RWPE1 (cell line): ENCODE measurements at regions not wholly inside any gene's neighbourhood (a gene's known extent, or its start where the extent isn't known, plus 50 kb on each side); places are given as distances from the start of the nearest gene placed in this dataset.
"Not testable (repeated sequence)": the region's sequence is repeated elsewhere in the genome, so short reads cannot be mapped to it uniquely, and the experiment has no call there.

Source experiments
- CTCF ChIA-PET: fragments of 350-600 bp; sonication (Branson Sonifier 250); formaldehyde crosslinking; extraction: SDS; loops from one replicate; lab custom pipeline; 2021; lab: Yijun Ruan, JAX
- POLR2A ChIA-PET: fragments of 400-600 bp; formaldehyde crosslinking; extraction: SDS; loops from one replicate; lab custom pipeline; 2020; ENCODE audit warnings: antibody characterized with exemption; ENCODE audit not compliant: low non-redundant PET; lab: Yijun Ruan, JAX
- DNase-seq: peaks from one replicate; pipeline ENCODE4 v3.0.0; 2012; ENCODE audit warnings: low spot score
- H3K27ac ChIP-seq: fragments of 450-650 bp; 2 replicates; pipeline ENCODE4 v1.5.1; 2017
- TF ChIP-seq, protein P1 (sequence below): fragments of 450-650 bp; conservative IDR thresholded peaks from 2 replicates; pipeline ENCODE4 v1.5.1; 2017; ENCODE audit warnings: low read depth, mild to moderate bottlenecking

DNA sequence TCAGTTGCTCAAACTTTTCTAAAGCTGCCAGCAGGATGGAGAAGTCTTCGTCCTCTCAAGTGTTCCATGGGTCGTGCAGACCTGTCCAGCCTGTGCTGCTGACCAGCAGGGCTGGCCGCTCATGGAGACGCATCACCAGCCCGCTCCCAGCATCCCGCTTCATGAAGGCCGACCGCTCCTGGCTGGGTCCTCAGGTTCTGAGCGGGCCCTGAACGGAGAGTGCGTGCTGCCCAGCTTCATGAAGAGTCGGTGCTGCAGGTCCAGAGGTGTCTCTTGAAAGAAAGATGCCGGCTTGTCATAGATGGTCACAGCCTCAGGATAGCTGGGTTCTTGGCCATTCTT, 75.8 kb upstream of the KCNAB1 start:
- TF ChIP-seq, protein P1, sequence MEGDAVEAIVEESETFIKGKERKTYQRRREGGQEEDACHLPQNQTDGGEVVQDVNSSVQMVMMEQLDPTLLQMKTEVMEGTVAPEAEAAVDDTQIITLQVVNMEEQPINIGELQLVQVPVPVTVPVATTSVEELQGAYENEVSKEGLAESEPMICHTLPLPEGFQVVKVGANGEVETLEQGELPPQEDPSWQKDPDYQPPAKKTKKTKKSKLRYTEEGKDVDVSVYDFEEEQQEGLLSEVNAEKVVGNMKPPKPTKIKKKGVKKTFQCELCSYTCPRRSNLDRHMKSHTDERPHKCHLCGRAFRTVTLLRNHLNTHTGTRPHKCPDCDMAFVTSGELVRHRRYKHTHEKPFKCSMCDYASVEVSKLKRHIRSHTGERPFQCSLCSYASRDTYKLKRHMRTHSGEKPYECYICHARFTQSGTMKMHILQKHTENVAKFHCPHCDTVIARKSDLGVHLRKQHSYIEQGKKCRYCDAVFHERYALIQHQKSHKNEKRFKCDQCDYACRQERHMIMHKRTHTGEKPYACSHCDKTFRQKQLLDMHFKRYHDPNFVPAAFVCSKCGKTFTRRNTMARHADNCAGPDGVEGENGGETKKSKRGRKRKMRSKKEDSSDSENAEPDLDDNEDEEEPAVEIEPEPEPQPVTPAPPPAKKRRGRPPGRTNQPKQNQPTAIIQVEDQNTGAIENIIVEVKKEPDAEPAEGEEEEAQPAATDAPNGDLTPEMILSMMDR = no peak
- H3K27ac ChIP-seq = no peak overlapping the region
- CTCF ChIA-PET = interaction anchor here (0.6 to 1.2 kb wide), 2 partner anchors 8 to 186 kb away, joined by 3 to 5 read pairs; no protein-coding TSS in a partner anchor
- DNase-seq = no peak
- POLR2A ChIA-PET = no interaction called here

DNA sequence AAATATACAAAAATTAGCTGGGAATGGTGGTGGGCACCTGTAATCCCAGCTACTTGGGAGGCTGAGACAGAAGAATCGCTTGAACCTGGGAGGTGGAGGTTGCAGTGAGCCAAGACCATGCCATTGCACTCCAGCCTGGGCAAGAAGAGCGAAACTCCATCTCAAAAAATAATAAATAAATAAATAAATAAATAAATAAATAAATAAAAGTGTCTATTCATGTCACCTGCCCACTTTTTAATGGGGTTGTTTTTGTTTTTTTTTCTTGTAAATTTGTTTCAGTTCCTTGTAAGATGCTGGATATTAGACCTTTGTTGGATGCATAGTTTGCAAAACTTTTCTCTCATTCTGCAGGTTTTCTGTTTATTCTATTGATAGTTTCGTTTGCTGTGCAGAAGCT, 71.9 kb upstream of the KCNAB1 start:
- DNase-seq, H3K27ac ChIP-seq, CTCF ChIA-PET, POLR2A ChIA-PET: not testable (repeated sequence)

DNA sequence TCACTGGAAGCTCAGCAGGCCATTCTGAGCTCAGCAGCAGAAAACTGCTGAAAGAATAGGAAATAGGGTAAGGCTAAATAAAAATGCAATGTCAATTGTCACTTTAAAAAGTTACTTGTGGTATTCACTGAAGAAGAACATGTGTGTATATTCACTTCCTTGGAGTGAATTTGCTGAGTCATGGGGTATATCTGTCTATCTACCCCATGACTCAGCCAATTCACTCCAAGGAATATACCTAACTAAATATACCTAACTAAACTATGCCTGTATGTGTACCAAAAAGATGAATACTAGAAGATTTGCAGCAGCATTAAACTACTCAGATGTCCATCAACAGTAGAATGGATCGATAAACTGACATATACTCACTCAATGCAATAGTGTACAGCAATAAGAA, 69.5 kb upstream of the KCNAB1 start:
- ChIA-PET CTCF (interaction anchor here (0.6 kb wide), 1 partner anchor 10 kb away, joined by 3 read pairs; no protein-coding TSS in a partner anchor), POLR2A (no interaction called here)
- TF ChIP-seq, protein P1 = no peak
- no peak overlapping the region for H3K27ac ChIP-seq
- no peak for DNase-seq

DNA sequence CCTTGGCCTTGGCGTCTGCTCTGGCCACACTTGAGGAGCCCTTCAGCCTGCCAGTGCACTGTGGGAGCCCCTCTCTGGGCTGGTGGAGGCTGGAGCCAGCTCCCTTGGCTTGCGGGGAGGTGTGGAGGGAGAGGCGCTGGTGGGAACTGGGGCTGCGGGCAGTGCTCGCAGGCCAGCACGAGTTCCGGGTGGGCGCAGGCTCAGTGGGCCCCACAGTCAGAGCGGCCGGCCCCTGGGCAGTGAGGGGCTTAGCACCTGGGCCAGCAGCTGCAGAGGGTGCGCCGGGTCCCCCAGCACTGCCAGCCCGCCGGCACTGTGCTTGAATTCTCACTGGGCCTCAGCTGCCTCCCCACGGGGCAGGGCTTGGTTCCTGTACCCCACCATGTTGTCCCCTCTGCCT, 68.7 kb upstream of the KCNAB1 start:
- ChIA-PET POLR2A (interaction anchor here (0.6 kb wide), 1 partner anchor 483 kb away, joined by 3 read pairs; no protein-coding TSS in a partner anchor), CTCF (no interaction called here)
- no peak for DNase-seq
- no peak overlapping the region for H3K27ac ChIP-seq
- TF ChIP-seq, protein P1 = no peak

DNA sequence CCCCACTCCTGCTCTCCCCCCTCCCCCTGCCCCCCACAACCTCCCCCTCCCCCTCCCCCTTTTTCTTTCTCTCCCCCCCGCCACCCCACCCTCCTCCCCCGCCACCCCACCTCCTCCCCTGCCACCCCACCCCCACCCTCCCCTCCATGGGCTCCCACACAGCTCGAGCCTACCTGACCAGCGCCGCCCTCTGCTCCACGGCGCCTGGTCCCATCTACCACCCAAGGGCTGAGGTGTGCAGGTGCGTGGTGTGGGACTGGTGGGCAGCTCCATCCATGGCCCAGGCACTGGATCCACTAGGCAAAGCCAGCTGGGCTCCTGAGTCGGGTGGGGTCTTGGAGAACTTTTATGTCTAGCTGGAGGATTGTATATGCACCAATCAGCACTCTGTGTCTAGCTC, 68.3 kb upstream of the KCNAB1 start:
- TF ChIP-seq, protein P1 = no peak
- ChIA-PET POLR2A (interaction anchor here (0.6 kb wide), 1 partner anchor 483 kb away, joined by 3 read pairs; no protein-coding TSS in a partner anchor), CTCF (interaction anchor here (1.2 kb wide), 1 partner anchor 8 kb away, joined by 5 read pairs; no protein-coding TSS in a partner anchor)
- no peak overlapping the region for H3K27ac ChIP-seq
- DNase-seq = no peak

DNA sequence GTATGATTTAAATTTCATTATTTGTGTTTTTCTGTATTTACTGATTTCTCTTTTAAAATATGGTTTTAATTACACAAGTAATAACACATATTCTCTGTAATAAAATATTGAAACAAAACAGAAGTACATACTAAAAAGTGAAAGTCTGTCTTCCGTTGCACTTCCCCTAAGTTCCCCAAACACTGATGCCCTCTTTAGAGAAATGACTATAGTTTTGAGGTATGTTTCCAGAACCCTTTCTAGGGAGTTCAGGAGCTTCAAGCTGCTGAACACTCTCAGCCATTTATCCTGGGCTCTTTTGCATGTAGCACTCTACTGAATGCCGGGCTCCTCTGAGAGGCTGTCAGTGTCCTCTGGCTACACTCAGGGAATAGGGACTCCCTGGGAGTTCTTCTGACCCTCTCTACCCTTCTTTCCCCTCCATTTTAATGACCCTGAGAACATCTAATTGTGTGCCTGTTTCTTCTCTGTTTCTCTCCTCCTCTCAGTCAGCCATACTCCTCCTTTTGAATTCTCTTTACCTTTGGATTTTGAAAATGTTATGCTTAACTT, 60.4 kb upstream of the KCNAB1 start:
- no peak for DNase-seq
- CTCF ChIA-PET = interaction anchor here (0.6 kb wide), 1 partner anchor 22 kb away, joined by 3 read pairs; no protein-coding TSS in a partner anchor

DNA sequence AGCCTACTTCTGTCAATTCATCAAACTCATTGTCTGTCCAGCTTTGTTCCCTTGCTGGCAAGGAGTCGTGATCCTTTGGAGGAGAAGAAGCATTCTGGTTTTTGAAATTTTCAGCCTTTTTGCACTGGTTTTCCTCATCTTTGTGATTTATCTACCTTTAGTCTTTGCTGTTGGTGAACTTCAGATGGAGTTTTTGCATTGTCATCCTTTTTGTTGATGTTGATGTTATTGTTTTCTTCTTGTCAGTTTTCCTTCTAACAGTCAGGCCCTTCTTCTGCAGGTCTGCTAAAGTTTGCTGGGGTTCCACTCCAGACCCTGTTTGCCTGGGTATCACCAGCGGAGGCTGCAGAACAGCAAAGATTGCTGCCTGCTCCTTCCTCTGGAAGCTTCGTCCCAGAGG, 52.2 kb upstream of the KCNAB1 start:
- DNase-seq, H3K27ac ChIP-seq, CTCF ChIA-PET, POLR2A ChIA-PET: not testable (repeated sequence)

More for the DNA sequence above, 60.4 kb upstream of the KCNAB1 start:
- POLR2A ChIA-PET = no interaction called here
- H3K27ac ChIP-seq = no peak overlapping the region
- TF ChIP-seq, protein P1 = no peak
